HL-60 (cell line): ENCODE measurements at regions not wholly inside any gene's neighbourhood (a gene's known extent, or its start where the extent isn't known, plus 50 kb on each side); places are given as distances from the start of the nearest gene placed in this dataset.

Experiments
- GABPA ChIP-seq: IDR thresholded peaks from 2 replicates; pipeline ENCODE4 v1.6.1; 2012; ENCODE audit warnings: low read depth
- TF ChIP-seq, protein P1 (sequence below): IDR thresholded peaks from one replicate; pipeline ENCODE4 v1.5.1; 2011; ENCODE audit warnings: low read length, control low read depth, inconsistent platforms; ENCODE audit not compliant: insufficient read depth
- TF ChIP-seq, protein P2 (sequence below): IDR thresholded peaks from 2 replicates; pipeline ENCODE4 v1.6.1; 2012; ENCODE audit warnings: low read depth; ENCODE audit not compliant: insufficient replicate concordance

DNA sequence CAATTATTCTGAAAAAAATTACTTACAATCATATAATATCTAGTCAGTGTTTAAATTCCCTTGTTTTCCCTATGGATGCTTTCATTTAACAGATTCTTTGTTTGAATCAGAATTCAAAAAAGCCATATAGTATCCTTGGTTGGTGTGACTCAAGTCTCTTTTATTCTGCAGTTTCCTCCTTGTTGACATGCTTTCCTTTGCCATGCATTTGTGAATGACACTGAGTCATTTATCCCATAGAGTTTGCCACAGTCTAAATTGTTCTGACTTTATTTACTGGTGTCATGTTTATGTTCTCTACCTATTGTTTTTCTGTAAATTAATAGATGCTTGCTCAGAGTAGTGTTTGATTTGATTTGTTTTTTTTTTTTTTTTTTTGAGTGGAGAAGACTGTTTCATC, 893.8 kb upstream of the SLC10A2 start:
- TF ChIP-seq, protein P1, sequence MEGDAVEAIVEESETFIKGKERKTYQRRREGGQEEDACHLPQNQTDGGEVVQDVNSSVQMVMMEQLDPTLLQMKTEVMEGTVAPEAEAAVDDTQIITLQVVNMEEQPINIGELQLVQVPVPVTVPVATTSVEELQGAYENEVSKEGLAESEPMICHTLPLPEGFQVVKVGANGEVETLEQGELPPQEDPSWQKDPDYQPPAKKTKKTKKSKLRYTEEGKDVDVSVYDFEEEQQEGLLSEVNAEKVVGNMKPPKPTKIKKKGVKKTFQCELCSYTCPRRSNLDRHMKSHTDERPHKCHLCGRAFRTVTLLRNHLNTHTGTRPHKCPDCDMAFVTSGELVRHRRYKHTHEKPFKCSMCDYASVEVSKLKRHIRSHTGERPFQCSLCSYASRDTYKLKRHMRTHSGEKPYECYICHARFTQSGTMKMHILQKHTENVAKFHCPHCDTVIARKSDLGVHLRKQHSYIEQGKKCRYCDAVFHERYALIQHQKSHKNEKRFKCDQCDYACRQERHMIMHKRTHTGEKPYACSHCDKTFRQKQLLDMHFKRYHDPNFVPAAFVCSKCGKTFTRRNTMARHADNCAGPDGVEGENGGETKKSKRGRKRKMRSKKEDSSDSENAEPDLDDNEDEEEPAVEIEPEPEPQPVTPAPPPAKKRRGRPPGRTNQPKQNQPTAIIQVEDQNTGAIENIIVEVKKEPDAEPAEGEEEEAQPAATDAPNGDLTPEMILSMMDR: no peak
- TF ChIP-seq GABPA: no peak
- TF ChIP-seq, protein P2, sequence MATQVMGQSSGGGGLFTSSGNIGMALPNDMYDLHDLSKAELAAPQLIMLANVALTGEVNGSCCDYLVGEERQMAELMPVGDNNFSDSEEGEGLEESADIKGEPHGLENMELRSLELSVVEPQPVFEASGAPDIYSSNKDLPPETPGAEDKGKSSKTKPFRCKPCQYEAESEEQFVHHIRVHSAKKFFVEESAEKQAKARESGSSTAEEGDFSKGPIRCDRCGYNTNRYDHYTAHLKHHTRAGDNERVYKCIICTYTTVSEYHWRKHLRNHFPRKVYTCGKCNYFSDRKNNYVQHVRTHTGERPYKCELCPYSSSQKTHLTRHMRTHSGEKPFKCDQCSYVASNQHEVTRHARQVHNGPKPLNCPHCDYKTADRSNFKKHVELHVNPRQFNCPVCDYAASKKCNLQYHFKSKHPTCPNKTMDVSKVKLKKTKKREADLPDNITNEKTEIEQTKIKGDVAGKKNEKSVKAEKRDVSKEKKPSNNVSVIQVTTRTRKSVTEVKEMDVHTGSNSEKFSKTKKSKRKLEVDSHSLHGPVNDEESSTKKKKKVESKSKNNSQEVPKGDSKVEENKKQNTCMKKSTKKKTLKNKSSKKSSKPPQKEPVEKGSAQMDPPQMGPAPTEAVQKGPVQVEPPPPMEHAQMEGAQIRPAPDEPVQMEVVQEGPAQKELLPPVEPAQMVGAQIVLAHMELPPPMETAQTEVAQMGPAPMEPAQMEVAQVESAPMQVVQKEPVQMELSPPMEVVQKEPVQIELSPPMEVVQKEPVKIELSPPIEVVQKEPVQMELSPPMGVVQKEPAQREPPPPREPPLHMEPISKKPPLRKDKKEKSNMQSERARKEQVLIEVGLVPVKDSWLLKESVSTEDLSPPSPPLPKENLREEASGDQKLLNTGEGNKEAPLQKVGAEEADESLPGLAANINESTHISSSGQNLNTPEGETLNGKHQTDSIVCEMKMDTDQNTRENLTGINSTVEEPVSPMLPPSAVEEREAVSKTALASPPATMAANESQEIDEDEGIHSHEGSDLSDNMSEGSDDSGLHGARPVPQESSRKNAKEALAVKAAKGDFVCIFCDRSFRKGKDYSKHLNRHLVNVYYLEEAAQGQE: no peak
